GM10266 (cell line): ENCODE measurements at regions not wholly inside any gene's neighbourhood (a gene's known extent, or its start where the extent isn't known, plus 50 kb on each side); places are given as distances from the start of the nearest gene placed in this dataset.

Source experiments
- DNase-seq: peaks from one replicate; pipeline ENCODE4 v3.0.0; 2012; ENCODE audit errors: extremely low spot score
- CTCF ChIP-seq: IDR thresholded peaks from 2 replicates; pipeline ENCODE4 v1.5.1; 2012; ENCODE audit warnings: mild to moderate bottlenecking, low read depth; ENCODE audit not compliant: control insufficient read depth, insufficient read depth; ENCODE audit errors: missing control alignments

- no peak for DNase-seq
- no peak for TF ChIP-seq CTCF
Observed at GRCh38 chr7:155225516-155225915, 72.2 kb upstream of the INSIG1 start.

GRCh38 chr7:155226261-155227003 is 71.2 kb upstream of the INSIG1 start:
- TF ChIP-seq CTCF: no peak
- no peak for DNase-seq

GRCh38 chr7:155227004-155227787 is 70.5 kb upstream of the INSIG1 start:
- no peak for TF ChIP-seq CTCF
- DNase-seq: no peak

- no peak for DNase-seq
- no peak for TF ChIP-seq CTCF
Observed at GRCh38 chr7:155227788-155228458, 69.8 kb upstream of the INSIG1 start.

GRCh38 chr7:155228459-155228845 is 69.2 kb upstream of the INSIG1 start:
- no peak for DNase-seq
- no peak for TF ChIP-seq CTCF

- TF ChIP-seq CTCF: no peak
Observed at GRCh38 chr7:155228894-155229293, 68.8 kb upstream of the INSIG1 start.

More at GRCh38 chr7:155228894-155229293, 68.8 kb upstream of the INSIG1 start:
- DNase-seq: no peak
